Renal cortex interstitium (tissue), 11 donors: ENCODE measurements at regions not wholly inside any gene's neighbourhood (a gene's known extent, or its start where the extent isn't known, plus 50 kb on each side); places are given as distances from the start of the nearest gene placed in this dataset.

Source experiments
- DNase-seq, 11 donors: peaks; one replicate each; pipeline ENCODE4 v3.0.0-alpha.2; 2013; ENCODE audit warnings: low read depth in 9 of 11, low spot score in 4 of 11; ENCODE audit errors: extremely low read depth in 1 of 11

DNA sequence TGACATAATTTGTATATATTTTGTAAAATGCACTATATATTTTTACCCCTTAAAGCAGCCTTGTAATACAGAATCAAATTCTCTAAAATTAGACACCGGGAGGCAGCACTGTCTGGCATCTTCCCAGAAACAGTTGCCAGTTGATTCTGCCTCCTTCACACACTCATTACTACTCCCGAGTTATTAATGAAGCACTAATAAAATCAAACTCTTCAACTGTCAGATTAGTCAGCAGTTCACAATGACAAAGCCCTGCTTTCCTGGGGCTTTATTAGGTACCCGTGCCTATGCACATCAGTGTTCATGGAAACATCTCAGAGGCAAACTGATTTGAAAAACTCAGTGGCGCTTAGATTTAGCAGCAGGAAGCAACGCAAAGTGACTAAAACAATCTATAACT, 103.5 kb upstream of the VEGFC start:
- DNase-seq: no peak

DNA sequence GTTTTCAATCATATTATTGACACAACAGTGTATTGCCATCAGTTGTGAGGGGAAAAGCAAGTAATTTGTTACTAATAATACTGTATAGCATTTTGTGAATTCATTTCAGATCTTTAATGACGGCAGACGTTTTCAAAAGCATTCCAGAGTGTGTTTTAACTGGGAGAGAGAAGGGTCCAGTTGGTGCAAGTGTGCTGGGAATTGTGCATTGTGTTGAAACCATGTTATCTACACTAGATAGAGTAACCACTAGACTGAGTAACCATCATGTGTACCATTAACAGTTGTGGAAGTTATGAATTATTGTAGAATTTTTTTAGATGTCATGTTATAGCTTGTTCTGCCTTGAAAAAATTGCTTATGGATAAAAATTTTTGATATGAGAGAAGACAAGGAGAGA, 104.5 kb upstream of the VEGFC start:
- no peak for DNase-seq

GRCh38 chr4:176898791-176899190, 106.1 kb upstream of the VEGFC start:
- DNase-seq: no peak

GRCh38 chr4:176902710-176903323, 110.1 kb upstream of the VEGFC start:
- no peak for DNase-seq

DNA sequence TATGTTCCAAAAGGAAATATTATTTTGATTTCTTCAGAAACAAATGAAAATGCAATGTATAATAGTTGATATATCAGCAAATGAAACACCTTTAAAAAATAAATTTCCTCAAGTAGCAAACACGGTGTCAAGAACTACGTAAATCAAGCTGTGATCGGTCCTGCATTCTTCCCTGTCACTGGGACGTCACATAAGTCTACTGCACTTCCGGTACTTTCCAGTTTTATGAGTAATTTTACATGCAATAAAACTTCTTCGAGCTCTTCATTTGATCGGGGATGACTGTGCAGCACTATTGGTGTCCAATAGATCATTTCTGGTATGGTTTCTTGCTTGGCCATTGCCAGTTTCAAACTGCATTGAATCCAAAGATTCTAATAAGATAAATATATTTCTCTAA, 114.0 kb upstream of the VEGFC start:
- DNase-seq: no peak

GRCh38 chr4:176910646-176911045, 117.9 kb upstream of the VEGFC start:
- no peak for DNase-seq

DNA sequence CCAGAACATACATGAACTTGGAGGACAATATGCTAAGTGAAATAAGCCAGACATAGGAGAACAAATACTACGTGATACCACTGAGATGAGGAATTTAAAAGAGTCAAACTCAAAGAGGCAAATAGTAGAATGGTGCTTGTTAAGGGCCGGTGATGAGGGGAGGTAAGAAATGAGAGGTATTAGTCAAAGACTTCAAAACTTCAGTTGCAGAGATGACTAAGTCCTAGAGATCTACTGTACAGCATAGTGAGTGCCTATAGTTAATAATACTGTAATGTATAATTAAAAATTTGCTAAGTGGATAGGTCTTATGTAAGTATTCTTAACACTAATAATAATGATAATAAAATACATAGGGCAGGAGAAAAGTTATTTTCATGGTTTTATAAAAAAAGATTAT, 126.9 kb upstream of the VEGFC start:
- no peak for DNase-seq

DNA sequence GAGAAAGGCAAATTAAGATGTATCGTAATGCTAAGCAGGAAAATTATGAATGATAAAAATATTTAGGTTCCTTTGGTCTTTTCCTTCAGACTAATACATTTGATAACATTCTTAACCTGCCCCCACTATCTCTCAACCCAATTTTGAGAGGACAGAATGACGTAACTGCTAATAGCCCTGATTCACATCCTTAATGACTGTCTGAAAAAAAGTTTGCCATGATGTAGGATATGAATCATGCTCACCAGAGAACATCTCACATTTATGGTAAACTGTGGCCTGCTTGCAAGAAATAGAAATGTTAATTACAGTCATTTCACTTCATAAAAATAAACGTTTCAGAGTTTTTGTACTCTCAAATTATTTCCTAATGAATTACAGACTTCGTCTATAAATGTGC, 128.0 kb upstream of the VEGFC start:
- DNase-seq: no peak

GRCh38 chr4:176921256-176921655, 128.5 kb upstream of the VEGFC start:
- DNase-seq: no peak

DNA sequence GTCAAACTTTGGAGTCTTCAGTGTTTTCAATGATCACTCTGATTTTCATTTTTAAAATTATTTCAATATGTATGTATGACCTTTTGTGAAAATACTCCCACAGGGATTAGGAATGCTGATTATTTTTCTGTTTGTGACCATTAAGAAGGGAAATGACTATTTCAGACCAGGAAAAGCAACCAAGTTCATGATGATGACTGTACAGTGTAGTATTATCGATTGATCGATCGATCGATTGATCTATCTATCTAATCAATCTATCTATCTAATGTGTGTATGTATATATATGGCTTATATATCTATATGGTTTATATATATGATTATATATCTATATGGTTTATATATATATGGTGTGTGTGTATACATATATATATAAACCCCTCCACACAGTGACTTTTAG, 131.5 kb upstream of the VEGFC start:
- DNase-seq: no peak

GRCh38 chr4:176925962-176926361, 133.2 kb upstream of the VEGFC start:
- no peak for DNase-seq

- DNase-seq: no peak
Observed at GRCh38 chr4:176927117-176927516, 134.4 kb upstream of the VEGFC start.

- DNase-seq: no peak
Observed at GRCh38 chr4:176927664-176928063, 134.9 kb upstream of the VEGFC start.

DNA sequence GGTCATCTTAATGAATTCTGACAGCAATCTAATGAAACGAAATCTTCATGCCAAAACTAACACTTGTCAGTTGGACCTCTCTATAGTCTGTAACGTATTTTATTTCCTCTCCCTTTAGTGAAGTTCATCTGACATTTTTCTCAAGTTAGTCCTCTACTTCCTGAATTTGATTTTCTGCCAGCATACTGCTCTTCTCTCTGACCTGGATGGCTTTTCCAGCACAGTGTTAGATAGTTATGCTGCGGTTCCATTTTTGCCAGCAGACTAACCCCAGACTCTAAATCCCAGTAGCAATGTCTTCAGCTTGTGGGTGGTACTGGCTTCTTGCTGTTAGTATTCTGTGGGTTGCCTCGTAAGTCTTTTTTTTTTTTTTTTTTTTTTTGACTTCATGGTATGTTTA, 146.7 kb upstream of the VEGFC start:
- no peak for DNase-seq

- DNase-seq: no peak
Observed at GRCh38 chr4:176945334-176945733, 152.6 kb upstream of the VEGFC start.

DNA sequence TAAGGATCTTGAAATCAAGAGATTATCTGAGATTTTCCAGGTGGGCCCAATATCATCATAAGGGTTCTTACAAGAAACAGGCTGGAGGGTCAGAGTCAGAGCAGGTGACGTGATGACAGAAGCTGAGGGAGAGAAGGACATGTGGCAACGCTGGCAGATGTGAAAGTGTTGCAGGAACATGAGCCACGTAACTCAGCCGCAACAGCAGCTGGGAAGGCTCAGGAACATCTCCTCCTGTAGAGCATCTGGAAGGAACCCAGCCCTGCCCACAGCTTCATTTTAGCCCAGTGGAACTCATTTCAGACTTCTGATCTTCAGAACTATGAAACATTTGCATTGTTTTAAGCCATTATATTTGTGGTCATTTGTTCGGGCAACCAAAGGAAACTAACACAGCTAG, 156.3 kb upstream of the VEGFC start:
- DNase-seq: no peak

DNA sequence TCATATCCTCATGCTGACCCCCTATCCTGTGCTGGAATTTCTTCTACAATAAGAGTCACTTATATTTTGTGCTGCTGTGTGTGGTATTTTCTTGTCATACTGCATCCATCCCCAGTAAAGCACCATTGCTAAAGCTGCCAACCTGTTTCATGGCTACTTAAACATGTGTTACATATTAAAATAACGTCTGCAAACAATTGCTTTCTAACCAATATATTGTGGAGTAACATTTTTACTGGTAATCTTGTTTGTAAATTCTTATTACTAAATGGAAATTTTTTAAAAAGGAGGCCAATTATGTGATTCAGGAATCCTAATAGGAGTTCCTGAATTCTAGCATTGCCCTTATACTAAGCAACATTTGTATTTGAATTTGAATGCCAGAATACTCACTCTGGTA, 160.3 kb upstream of the VEGFC start:
- DNase-seq: no peak

DNA sequence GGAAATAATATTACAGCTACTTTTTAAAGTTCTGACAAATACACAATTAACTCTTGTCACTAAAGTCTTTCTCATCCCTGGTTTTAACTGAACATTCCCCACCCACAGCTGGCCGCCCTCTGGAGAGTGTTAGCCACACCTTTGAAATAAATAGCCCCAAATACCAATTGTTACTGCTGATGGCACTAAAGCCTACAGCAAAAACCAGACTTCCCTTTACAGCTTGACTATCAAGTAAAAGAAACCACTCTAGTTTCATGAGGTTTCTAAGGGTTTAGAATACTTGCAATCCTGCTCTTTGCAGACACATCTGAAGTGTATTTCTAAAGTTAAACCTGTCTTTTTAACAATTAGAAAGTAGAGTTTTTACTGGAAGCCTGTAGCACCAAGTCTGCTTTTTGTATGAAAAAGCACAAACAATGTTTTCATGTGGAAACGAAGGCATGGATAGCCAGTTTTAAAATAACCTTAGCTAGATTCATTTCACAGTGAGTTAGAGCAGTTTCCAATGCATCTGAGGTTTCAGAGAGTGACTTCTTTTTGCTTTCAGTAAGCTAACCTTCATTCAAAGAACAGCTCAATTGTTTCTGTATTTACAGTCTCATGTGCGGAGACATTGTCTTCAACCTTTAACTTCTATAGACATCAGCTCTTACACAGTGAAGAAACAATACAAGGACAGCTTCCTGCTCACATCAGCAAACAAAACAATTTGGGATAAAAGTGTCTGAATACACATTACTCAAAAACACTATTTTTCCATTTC, 164.8 kb upstream of the VEGFC start:
- DNase-seq: no peak

DNA sequence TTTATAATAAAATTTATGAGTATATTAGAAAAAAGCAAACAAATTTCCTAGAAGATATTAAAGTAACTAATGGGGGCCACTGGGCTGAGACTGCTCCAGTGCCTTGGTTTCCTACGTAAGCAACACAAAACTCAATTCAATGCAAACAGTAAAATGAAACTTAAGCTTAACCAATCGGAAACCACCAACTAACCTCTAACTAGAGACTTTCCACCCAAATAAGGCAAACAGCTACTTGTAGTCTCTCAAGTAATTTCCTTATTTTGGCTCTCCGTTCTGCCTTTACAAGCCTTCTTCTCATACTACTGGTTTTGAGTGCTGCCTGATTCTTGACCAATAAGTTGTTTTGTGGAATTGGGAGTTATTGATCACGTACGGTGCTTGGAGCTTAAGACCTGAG, 167.3 kb upstream of the VEGFC start:
- no peak for DNase-seq

DNA sequence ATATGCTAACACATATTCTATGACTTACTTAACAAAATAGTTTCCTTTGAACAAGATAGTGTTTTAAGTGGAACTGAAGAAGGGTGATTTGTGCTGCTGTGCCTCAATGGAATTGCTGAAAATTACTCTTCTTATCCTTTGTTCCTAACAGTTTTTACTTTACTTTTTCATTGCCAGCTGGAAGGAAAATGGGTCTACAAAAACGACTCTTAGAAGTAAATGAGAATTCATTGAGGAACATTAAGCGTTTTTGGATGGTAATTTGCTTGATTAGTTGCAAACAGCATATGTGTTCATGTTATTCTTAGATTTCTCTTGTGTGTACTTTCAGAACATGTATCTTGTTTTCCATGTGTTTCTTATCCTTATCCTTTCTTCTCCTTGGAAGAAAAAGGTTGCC, 170.4 kb upstream of the VEGFC start:
- no peak for DNase-seq

- DNase-seq: no peak
Observed at GRCh38 chr4:176964116-176964691, 171.5 kb upstream of the VEGFC start.
